ENCODE measurements at regions not wholly inside any gene's neighbourhood (a gene's known extent, or its start where the extent isn't known, plus 50 kb on each side); places are given as distances from the start of the nearest gene placed in this dataset.

DNA sequence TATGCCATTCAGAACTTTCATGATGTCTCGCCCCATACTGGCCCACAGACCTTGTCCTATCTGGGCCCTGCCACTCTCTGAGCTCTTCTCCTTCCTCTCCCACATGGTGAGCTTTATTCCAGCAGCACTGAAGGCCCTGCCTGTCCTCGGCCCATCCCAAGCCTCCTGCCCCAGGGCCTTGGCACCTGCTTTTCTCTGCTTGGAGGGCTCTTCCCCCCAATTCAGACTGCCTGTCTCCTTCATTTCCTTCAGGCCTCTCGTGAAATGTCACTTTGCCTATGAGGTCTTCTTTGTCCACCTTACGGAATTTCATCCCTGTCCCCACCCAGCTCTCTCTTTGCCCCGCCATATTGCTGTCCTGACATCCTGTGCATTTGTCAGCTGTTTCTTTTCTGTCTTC, 191.7 kb upstream of the POU3F1 start:
- no peak overlapping the region for H3K4me3 ChIP-seq (ENCODE audit: low read depth, low read length)
- no peak for DNase-seq (ENCODE audit: low read depth)
- TF ChIP-seq, protein P1, sequence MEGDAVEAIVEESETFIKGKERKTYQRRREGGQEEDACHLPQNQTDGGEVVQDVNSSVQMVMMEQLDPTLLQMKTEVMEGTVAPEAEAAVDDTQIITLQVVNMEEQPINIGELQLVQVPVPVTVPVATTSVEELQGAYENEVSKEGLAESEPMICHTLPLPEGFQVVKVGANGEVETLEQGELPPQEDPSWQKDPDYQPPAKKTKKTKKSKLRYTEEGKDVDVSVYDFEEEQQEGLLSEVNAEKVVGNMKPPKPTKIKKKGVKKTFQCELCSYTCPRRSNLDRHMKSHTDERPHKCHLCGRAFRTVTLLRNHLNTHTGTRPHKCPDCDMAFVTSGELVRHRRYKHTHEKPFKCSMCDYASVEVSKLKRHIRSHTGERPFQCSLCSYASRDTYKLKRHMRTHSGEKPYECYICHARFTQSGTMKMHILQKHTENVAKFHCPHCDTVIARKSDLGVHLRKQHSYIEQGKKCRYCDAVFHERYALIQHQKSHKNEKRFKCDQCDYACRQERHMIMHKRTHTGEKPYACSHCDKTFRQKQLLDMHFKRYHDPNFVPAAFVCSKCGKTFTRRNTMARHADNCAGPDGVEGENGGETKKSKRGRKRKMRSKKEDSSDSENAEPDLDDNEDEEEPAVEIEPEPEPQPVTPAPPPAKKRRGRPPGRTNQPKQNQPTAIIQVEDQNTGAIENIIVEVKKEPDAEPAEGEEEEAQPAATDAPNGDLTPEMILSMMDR (conservative IDR thresholded peaks at IDR 0.05; ENCODE audit: low read depth, low read length) = no peak

DNA sequence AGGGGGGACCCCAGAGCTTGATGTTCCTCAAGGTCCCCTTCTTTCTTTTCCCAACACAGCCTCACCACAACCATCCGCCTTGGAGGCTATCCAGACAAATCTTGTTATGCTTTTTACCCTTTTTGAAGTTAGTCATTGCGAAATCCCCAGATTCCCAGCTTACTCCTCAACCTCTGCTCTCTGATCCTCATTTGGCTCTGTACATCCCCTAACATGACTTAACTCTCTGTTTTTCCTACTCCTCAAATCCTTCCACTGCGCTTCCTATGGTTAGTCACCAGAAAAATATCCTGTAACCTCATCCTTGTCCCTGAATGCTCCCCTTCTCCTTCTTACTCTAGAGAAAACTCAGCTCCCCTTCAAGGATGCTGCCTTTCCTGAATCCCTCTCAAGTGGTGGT, 189.1 kb upstream of the POU3F1 start:
- peak; percentile 82 for DNase-seq (ENCODE audit: low read depth)
- TF ChIP-seq, protein P1 (conservative IDR thresholded peaks at IDR 0.05; ENCODE audit: low read depth, low read length) = no peak
- H3K4me3 ChIP-seq (ENCODE audit: low read depth, low read length) = no peak overlapping the region

DNA sequence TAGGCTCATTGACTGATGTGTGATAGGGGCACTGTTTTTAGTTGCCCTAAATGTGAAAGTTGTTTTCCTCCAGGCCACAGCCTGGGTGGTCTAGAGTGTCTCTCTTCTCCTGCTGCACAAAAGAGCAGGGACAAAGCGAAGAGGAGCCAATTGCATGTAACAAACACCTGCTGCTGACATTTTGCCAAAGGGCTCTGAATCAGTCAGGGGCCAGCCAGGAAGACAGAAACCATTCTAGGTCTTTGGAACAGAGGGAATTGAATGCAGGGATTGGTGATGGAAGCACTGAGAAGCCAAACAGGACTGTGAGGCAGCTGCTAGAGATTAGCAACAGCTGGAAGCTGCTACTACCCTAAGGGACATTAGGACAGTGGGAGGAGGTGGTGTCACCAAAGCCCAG, 185.3 kb upstream of the POU3F1 start:
- TF ChIP-seq, protein P1 (conservative IDR thresholded peaks at IDR 0.05; ENCODE audit: low read depth, low read length) = no peak
- no peak for DNase-seq (ENCODE audit: low read depth)

DNA sequence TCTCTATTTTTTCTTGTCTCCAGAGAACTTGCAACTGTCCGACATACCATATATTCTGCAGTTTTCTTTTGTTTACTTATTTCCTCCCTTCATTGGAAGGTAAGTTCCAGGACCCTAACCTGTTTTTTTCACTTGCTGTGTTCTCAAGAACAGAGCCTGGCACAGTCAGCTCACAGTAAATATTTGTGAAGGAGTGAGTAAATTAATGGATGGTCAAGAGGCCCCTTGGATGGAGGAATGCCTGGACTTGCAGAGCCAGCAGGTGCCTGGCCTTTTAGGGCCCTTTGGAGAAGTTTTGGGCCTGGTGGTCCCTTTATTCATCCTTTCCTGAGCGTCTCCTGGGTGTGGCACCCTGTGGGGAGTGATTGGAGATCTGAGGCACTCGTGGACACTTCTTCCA, 182.1 kb upstream of the POU3F1 start:
- TF ChIP-seq, protein P1 (conservative IDR thresholded peaks at IDR 0.05; ENCODE audit: low read depth, low read length) = no peak
- H3K4me3 ChIP-seq (ENCODE audit: low read depth, low read length) = no peak overlapping the region
- DNase-seq (ENCODE audit: low read depth) = no peak

More for the DNA sequence above, 185.3 kb upstream of the POU3F1 start:
- no peak overlapping the region for H3K4me3 ChIP-seq (ENCODE audit: low read depth, low read length)

DNA sequence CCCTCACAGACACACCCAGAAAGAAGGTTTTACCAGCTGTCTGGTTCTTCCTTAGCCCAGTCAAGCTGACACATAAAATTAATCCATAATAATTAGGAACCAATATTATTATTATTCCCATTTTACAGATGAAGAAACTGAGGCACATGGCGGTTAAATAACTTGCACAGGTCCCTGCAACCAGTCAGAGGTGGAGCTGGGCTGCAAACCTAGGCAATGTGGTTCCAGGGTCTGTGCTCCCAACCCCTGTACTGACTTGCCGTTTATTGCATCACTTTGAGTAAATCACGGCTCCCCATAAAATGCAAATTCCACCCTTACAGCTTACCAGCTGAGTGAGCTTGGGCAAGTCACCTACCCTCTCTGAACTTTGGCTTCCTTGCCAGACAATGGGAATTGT, 179.2 kb upstream of the POU3F1 start:
- H3K4me3 ChIP-seq (ENCODE audit: low read depth, low read length) = no peak overlapping the region
- DNase-seq (ENCODE audit: low read depth) = no peak
- TF ChIP-seq, protein P1 (conservative IDR thresholded peaks at IDR 0.05; ENCODE audit: low read depth, low read length) = no peak

DNA sequence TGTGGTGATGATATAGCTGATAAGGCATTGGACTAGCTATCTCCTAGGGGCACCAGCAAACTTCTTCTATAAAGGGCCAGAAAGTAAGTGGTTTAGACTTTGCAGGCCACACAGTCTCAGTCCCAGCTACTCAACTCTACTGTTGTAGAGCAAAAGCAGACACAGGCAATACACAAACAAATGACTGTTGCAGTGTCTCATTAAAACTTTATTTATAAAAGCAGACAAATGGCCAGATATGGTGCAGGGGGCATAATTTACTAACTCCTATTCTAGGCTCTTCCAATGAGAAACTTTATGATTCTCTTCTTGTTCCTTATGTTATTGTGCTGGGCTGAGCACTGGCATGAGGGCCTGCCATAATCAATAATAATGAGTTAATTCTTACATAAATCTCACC, 176.8 kb upstream of the POU3F1 start:
- TF ChIP-seq, protein P1 (conservative IDR thresholded peaks at IDR 0.05; ENCODE audit: low read depth, low read length) = no peak
- no peak for DNase-seq (ENCODE audit: low read depth)
- H3K4me3 ChIP-seq (ENCODE audit: low read depth, low read length) = no peak overlapping the region

DNA sequence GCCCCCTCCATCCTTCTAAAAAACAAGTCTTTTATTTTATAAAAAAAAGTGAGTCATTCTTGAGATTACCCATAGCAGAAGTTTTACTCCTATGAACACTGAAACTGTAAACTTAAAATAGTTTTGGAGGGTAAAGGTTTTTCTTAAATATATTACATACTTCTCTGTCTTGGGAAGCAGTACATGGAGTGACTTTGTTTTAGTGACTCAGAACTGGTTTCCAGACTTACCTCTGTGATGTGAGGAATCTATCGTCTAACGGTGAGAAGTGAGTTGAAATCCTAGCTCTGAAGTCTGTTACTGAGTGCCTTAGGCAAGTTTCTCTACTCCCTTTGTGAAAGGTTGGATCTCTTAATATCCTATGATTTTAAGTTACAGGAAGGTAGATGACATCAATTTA, 176.3 kb upstream of the POU3F1 start:
- TF ChIP-seq, protein P1 (conservative IDR thresholded peaks at IDR 0.05; ENCODE audit: low read depth, low read length) = no peak
- DNase-seq (ENCODE audit: low read depth) = no peak
- H3K4me3 ChIP-seq (ENCODE audit: low read depth, low read length) = no peak overlapping the region
